ENCODE measurements at regions not wholly inside any gene's neighbourhood (a gene's known extent, or its start where the extent isn't known, plus 50 kb on each side); places are given as distances from the start of the nearest gene placed in this dataset.

- no peak for DNase-seq
Observed at GRCh38 chr3:43953814-43954692, 263.3 kb downstream of the ABHD5 start.

GRCh38 chr3:43956945-43957344 is 266.2 kb downstream of the ABHD5 start:
- DNase-seq, result no peak

GRCh38 chr3:43957553-43957952 is 266.8 kb downstream of the ABHD5 start:
- DNase-seq, result no peak

- DNase-seq, result no peak
Observed at GRCh38 chr3:43958005-43958770, 267.4 kb downstream of the ABHD5 start.

GRCh38 chr3:43958973-43959372 is 268.2 kb downstream of the ABHD5 start:
- no peak for DNase-seq

- no peak for DNase-seq
Observed at GRCh38 chr3:43959498-43960447, 269.0 kb downstream of the ABHD5 start.

- DNase-seq, result no peak
Observed at GRCh38 chr3:43960448-43960840, 269.7 kb downstream of the ABHD5 start.

GRCh38 chr3:43962043-43962442 is 271.3 kb downstream of the ABHD5 start:
- no peak for DNase-seq

GRCh38 chr3:43963208-43963607 is 272.5 kb downstream of the ABHD5 start:
- DNase-seq, result no peak

GRCh38 chr3:43964640-43965039 is 273.9 kb downstream of the ABHD5 start:
- DNase-seq, result no peak

- DNase-seq, result no peak
Observed at GRCh38 chr3:43965656-43966055, 274.9 kb downstream of the ABHD5 start.

- no peak for DNase-seq
Observed at GRCh38 chr3:43966126-43966525, 275.4 kb downstream of the ABHD5 start.

GRCh38 chr3:43966530-43966929 is 275.2 kb upstream of the TOPAZ1 start:
- DNase-seq, result no peak

- no peak for DNase-seq
Observed at GRCh38 chr3:43968465-43968864, 273.2 kb upstream of the TOPAZ1 start.

- DNase-seq, result no peak
Observed at GRCh38 chr3:43969944-43970343, 271.7 kb upstream of the TOPAZ1 start.

- no peak for DNase-seq
Observed at GRCh38 chr3:43970351-43970750, 271.3 kb upstream of the TOPAZ1 start.

- DNase-seq, result no peak
Observed at GRCh38 chr3:43970920-43971319, 270.8 kb upstream of the TOPAZ1 start.

GRCh38 chr3:43971486-43971885 is 270.2 kb upstream of the TOPAZ1 start:
- DNase-seq, result no peak

- no peak for DNase-seq
Observed at GRCh38 chr3:43978708-43979107, 263.0 kb upstream of the TOPAZ1 start.

- DNase-seq, result no peak
Observed at GRCh38 chr3:43979645-43980044, 262.0 kb upstream of the TOPAZ1 start.

- no peak for DNase-seq
Observed at GRCh38 chr3:43994657-43995546, 246.8 kb upstream of the TOPAZ1 start.

Data from hippocampal formation (tissue), 2 donors.